ENCODE measurements at regions not wholly inside any gene's neighbourhood (a gene's known extent, or its start where the extent isn't known, plus 50 kb on each side); places are given as distances from the start of the nearest gene placed in this dataset.

DNA sequence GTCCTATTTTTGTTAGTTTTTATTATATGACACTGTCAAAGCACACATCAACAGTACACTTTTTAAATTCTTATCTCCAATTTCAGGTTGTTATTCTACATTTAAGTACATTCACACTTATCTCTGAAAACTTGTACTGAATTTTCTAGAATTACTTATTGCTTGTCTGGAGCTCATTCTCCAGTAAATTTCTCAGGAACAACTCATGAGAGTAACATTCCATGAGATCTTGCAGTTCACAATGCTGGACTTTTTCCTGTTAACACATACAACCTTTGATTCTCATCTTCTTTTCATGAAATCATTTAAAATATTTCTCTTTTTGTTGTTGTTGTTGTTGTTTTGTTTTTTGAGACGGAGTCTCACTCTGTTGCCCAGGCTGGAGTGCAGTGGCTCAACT is 320.9 kb upstream of the CAMK1G start:
- Histone ChIP-seq H3K9me2 (ENCODE audit: insufficient read depth) (no peaks in the 10 kb centered on the region), H2AFZ (no peak overlapping the region)

More for the DNA sequence above, 320.9 kb upstream of the CAMK1G start:
- H3K27me3 Mint-ChIP-seq (ENCODE audit: insufficient read depth, low read depth, poor library complexity), result no peaks in the 10 kb centered on the region
- Histone ChIP-seq H3K79me2 (replicated peaks; ENCODE audit: insufficient read depth) (no peaks in the 10 kb centered on the region), H3K4me3 (no peak overlapping the region), H4K20me1 (replicated peaks; ENCODE audit: insufficient read depth) (no peaks in the 10 kb centered on the region), H3K27me3 (ENCODE audit: insufficient read depth) (no peaks in the 10 kb centered on the region), H3F3A (replicated peaks; ENCODE audit: low read depth) (no peaks in the 10 kb centered on the region), H3K36me3 (ENCODE audit: insufficient read depth) (no peaks in the 10 kb centered on the region), H3K4me2 (no peak overlapping the region), H3K4me1 (ENCODE audit: insufficient read depth) (no peaks in the 10 kb centered on the region), H3K27ac (ENCODE audit: low read depth) (no peak overlapping the region)
- no peaks in the 10 kb centered on the region; the same call in 2 of the 3 replicates for H3K4me1 Mint-ChIP-seq
- H3K27ac Mint-ChIP-seq, result no peak overlapping the region
- H3K4me3 Mint-ChIP-seq, result no peak overlapping the region
- TF ChIP-seq, protein P1, sequence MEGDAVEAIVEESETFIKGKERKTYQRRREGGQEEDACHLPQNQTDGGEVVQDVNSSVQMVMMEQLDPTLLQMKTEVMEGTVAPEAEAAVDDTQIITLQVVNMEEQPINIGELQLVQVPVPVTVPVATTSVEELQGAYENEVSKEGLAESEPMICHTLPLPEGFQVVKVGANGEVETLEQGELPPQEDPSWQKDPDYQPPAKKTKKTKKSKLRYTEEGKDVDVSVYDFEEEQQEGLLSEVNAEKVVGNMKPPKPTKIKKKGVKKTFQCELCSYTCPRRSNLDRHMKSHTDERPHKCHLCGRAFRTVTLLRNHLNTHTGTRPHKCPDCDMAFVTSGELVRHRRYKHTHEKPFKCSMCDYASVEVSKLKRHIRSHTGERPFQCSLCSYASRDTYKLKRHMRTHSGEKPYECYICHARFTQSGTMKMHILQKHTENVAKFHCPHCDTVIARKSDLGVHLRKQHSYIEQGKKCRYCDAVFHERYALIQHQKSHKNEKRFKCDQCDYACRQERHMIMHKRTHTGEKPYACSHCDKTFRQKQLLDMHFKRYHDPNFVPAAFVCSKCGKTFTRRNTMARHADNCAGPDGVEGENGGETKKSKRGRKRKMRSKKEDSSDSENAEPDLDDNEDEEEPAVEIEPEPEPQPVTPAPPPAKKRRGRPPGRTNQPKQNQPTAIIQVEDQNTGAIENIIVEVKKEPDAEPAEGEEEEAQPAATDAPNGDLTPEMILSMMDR (conservative IDR thresholded peaks at IDR 0.05; ENCODE audit: low read depth in 2 of 2), result no peak
- TF ChIP-seq ZNF331 (CRISPR knock-in tag; IDR thresholded peaks at IDR 0.05; ENCODE audit: low read depth), result no peak
- TF ChIP-seq, protein P2, sequence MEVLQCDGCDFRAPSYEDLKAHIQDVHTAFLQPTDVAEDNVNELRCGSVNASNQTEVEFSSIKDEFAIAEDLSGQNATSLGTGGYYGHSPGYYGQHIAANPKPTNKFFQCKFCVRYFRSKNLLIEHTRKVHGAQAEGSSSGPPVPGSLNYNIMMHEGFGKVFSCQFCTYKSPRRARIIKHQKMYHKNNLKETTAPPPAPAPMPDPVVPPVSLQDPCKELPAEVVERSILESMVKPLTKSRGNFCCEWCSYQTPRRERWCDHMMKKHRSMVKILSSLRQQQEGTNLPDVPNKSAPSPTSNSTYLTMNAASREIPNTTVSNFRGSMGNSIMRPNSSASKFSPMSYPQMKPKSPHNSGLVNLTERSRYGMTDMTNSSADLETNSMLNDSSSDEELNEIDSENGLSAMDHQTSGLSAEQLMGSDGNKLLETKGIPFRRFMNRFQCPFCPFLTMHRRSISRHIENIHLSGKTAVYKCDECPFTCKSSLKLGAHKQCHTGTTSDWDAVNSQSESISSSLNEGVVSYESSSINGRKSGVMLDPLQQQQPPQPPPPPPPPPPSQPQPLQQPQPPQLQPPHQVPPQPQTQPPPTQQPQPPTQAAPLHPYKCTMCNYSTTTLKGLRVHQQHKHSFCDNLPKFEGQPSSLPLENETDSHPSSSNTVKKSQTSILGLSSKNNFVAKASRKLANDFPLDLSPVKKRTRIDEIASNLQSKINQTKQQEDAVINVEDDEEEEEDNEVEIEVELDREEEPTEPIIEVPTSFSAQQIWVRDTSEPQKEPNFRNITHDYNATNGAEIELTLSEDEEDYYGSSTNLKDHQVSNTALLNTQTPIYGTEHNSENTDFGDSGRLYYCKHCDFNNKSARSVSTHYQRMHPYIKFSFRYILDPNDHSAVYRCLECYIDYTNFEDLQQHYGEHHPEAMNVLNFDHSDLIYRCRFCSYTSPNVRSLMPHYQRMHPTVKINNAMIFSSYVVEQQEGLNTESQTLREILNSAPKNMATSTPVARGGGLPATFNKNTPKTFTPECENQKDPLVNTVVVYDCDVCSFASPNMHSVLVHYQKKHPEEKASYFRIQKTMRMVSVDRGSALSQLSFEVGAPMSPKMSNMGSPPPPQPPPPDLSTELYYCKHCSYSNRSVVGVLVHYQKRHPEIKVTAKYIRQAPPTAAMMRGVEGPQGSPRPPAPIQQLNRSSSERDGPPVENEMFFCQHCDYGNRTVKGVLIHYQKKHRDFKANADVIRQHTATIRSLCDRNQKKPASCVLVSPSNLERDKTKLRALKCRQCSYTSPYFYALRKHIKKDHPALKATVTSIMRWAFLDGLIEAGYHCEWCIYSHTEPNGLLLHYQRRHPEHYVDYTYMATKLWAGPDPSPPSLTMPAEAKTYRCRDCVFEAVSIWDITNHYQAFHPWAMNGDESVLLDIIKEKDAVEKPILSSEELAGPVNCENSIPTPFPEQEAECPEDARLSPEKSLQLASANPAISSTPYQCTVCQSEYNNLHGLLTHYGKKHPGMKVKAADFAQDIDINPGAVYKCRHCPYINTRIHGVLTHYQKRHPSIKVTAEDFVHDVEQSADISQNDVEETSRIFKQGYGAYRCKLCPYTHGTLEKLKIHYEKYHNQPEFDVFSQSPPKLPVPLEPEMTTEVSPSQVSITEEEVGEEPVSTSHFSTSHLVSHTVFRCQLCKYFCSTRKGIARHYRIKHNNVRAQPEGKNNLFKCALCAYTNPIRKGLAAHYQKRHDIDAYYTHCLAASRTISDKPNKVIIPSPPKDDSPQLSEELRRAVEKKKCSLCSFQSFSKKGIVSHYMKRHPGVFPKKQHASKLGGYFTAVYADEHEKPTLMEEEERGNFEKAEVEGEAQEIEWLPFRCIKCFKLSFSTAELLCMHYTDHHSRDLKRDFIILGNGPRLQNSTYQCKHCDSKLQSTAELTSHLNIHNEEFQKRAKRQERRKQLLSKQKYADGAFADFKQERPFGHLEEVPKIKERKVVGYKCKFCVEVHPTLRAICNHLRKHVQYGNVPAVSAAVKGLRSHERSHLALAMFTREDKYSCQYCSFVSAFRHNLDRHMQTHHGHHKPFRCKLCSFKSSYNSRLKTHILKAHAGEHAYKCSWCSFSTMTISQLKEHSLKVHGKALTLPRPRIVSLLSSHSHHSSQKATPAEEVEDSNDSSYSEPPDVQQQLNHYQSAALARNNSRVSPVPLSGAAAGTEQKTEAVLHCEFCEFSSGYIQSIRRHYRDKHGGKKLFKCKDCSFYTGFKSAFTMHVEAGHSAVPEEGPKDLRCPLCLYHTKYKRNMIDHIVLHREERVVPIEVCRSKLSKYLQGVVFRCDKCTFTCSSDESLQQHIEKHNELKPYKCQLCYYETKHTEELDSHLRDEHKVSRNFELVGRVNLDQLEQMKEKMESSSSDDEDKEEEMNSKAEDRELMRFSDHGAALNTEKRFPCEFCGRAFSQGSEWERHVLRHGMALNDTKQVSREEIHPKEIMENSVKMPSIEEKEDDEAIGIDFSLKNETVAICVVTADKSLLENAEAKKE (CRISPR knock-in tag; IDR thresholded peaks at IDR 0.05), result no peak
- no peak for TF ChIP-seq POLR2AphosphoS5 (IDR thresholded peaks at IDR 0.05; ENCODE audit: low read depth)
- no peak for TF ChIP-seq EZH2phosphoT487 (IDR thresholded peaks at IDR 0.05; ENCODE audit: unreplicated experiment)
- TF ChIP-seq CREB1 (CRISPR knock-in tag; IDR thresholded peaks at IDR 0.05; ENCODE audit: low read depth), result no peak
- no peak for TF ChIP-seq EZH2 (IDR thresholded peaks at IDR 0.05; ENCODE audit: low read depth, unreplicated experiment)
- TF ChIP-seq, protein P3, sequence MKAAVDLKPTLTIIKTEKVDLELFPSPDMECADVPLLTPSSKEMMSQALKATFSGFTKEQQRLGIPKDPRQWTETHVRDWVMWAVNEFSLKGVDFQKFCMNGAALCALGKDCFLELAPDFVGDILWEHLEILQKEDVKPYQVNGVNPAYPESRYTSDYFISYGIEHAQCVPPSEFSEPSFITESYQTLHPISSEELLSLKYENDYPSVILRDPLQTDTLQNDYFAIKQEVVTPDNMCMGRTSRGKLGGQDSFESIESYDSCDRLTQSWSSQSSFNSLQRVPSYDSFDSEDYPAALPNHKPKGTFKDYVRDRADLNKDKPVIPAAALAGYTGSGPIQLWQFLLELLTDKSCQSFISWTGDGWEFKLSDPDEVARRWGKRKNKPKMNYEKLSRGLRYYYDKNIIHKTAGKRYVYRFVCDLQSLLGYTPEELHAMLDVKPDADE (IDR thresholded peaks at IDR 0.05), result no peak
- no peak for TF ChIP-seq ZNF114 (CRISPR knock-in tag; IDR thresholded peaks at IDR 0.05)
- no peak for TF ChIP-seq STAT1 (IDR thresholded peaks at IDR 0.05; ENCODE audit: unreplicated experiment)
- no peak for TF ChIP-seq JUNB (IDR thresholded peaks at IDR 0.05; ENCODE audit: unreplicated experiment)
- TF ChIP-seq, protein P4, sequence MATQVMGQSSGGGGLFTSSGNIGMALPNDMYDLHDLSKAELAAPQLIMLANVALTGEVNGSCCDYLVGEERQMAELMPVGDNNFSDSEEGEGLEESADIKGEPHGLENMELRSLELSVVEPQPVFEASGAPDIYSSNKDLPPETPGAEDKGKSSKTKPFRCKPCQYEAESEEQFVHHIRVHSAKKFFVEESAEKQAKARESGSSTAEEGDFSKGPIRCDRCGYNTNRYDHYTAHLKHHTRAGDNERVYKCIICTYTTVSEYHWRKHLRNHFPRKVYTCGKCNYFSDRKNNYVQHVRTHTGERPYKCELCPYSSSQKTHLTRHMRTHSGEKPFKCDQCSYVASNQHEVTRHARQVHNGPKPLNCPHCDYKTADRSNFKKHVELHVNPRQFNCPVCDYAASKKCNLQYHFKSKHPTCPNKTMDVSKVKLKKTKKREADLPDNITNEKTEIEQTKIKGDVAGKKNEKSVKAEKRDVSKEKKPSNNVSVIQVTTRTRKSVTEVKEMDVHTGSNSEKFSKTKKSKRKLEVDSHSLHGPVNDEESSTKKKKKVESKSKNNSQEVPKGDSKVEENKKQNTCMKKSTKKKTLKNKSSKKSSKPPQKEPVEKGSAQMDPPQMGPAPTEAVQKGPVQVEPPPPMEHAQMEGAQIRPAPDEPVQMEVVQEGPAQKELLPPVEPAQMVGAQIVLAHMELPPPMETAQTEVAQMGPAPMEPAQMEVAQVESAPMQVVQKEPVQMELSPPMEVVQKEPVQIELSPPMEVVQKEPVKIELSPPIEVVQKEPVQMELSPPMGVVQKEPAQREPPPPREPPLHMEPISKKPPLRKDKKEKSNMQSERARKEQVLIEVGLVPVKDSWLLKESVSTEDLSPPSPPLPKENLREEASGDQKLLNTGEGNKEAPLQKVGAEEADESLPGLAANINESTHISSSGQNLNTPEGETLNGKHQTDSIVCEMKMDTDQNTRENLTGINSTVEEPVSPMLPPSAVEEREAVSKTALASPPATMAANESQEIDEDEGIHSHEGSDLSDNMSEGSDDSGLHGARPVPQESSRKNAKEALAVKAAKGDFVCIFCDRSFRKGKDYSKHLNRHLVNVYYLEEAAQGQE (IDR thresholded peaks at IDR 0.05; ENCODE audit: unreplicated experiment), result no peak
- TF ChIP-seq NANOG (IDR thresholded peaks at IDR 0.05; ENCODE audit: borderline replicate concordance), result no peak
- no peak for DNase-seq (ENCODE audit: low spot score)
- ATAC-seq, result no peak
- peaks cover 22% of the 10 kb centered on the region for H3K9me3 Mint-ChIP-seq
- H3K36me3 Mint-ChIP-seq (ENCODE audit: low read depth), result peaks cover 17% of the 10 kb centered on the region; the same call in 2 of the 3 replicates

All from GM23338 (cell line).